ENCODE measurements at regions not wholly inside any gene's neighbourhood (a gene's known extent, or its start where the extent isn't known, plus 50 kb on each side); places are given as distances from the start of the nearest gene placed in this dataset.
"Not testable (repeated sequence)": the region's sequence is repeated elsewhere in the genome, so short reads cannot be mapped to it uniquely, and the experiment has no call there.

DNA sequence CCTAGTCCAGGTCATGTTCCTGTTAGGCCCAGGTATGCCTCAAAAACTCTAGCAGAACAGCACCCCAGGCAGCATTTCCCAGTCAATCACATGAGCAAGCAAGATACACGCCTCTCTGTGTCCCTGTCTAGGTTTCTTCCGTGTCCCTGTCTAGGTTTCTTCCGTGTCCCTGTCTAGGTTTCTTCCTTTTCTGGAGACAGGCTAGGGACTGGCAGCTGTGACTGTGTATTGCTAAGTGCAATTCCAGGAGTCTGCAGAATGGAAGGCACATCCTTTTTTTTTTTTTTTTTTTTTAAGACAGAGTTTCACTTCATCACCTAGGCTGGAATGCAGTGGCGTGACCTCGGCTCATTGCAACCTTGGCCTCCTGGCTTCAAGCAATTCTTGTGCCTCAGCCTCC lies 77.6 kb downstream of the SETD4 start:
- no peak for DNase-seq

DNA sequence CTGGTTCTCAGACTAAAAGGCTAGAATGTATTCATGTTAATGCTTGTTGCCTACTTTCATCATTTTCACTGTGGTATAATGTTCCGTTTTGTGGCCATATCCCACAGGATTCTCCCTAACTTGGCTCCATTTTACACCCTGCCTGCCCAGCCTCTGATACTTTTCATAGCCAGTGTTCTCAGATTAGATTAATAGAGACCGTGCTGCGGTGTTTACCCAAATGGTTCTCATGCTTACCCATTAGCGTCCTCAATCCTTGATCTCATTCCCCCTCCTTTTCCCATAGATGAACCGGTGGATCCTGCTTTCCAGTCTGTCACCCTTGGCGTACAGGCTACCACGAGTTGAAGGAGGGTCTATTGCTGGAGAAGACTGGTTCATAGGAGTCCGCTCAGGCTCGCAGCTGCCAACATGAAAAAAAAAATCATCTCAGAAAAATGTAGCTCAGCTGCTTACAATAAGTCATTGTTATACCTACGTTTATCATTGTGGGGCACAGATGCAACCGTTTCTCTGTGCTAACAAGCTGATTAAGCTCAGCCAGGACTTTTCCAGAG lies 78.7 kb downstream of the SETD4 start:
- DNase-seq = no peak

DNA sequence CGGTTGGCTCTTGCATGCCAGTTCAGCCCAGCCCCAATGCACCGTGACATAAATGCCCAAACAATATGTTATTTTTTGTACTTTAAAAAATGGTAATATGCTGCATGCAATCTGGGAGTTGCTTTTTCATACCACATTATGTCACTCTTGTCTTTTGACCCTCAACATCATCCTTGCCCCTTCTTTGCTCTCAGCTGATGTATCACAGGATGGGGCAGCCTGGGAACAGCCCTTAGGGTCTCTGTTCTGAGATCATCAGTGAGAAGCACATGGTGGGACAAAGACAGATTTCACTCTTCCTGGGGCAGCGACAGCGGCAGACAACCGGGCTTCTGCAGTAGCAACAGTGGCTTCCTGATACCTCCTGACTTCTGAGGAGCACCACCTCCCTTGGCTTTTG lies 79.5 kb downstream of the SETD4 start:
- DNase-seq = no peak

DNA sequence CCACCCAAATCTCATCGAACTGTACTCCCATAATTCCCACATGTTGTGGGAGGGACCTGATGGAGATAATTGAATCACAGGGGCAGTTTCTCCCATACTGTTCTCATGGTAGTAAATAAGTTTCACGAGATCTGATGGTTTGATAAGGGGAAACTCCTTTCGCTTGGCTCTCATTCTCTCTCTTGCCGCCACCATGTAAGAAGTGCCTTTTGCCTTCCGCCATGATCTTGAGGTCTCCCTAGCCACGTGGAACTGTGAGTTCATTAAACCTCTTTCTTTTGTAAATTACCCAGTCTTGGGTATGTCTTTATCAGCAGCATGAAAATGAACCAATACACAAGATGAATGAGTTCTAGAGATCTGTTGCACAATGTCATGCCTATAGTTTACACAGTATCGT lies 82.5 kb downstream of the SETD4 start:
- not testable (repeated sequence) for DNase-seq

DNA sequence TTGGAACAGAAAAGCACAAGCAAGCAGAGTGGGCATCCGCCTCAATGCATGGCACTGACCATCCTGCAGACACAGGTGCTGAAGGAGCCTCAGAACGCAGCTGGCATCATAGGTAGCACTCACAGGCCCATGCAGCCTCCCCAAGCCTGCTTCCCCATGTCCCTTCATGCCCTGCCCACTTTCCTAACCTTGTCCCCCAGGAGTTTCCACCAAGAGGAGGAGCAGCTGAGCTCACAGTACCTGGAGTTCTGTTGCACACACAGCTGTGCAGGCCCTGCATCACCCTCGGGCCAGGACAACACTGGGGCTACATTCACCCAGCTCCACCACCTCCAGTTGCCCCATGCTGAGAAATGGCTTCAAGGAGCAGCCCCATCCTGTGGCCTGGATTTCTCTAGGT lies 83.4 kb downstream of the SETD4 start:
- no peak for DNase-seq

DNA sequence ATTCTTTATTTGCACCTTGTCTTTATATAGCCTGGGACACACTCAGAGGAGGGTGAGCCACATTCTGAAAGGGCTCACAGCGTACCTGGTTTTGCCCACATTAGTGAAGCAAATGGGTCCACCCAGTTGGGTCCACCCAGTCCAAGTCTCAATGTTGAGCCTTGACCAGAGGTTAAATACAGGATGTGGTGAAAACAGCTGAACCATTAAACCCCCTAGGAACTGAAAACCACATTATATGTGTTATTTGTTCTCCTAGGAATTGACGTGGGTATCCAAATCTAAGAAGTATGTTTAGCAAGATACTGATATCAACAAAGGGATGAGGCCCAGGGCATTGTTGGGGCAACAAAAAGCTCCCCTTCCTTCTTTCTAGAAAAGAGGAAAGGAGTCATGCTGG lies 83.8 kb downstream of the SETD4 start:
- no peak for DNase-seq

DNA sequence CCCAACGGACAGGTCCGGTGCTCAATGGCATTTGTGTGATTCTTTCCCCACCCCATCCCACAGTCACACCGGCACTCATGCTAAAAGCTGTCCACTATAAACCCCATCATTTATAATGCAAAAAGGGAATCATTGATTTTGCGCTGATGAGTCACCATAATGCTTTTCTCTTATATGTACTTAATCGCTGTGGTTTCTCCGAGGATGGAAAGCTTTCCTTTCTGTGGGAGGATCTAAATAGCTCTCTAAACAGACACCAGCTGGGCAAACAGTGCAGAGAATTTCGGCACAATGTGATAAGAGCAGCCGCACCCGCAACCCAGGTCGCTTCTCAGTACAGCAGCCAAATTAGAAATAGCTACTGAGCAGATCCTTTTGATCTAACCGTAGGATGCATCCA lies 85.6 kb downstream of the SETD4 start:
- DNase-seq = peak; percentile 88

DNA sequence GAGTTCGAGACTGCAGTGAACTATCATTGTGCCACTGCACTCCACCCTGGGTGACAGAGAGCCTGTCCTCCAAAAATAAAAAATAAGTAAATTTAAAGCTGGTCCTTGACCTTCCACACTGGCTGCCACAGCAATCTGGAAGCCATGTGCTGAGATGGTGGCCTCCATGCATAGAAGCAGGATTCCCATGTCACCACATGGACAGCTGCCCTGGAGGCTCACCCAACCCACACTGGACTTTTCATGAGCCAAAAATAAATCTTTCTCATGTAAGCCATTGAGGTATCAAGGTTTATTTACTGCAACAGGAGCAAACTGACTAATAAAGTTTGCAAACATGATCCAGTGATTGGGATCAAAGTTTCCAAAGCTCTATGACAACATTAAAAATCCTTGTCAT lies 88.5 kb downstream of the SETD4 start:
- no peak for DNase-seq

DNA sequence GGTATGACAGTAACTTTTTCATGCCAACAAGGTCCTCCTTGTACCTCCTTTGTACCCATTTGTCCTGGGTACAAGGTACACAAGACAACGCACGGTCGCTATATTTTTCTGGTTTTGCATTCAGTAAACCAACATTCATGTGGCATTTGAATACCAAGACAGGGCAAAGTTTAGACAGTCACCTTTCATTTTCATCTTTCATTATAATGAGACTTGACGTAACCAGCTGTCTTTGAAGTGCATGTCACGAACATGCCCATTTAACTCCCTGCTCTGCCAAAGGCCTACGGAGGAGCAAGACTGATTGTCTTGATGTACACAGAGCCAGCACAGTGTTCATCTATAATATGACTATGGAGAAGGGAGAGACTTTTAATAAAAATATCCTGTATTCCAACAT lies 91.0 kb downstream of the SETD4 start:
- DNase-seq = no peak

DNA sequence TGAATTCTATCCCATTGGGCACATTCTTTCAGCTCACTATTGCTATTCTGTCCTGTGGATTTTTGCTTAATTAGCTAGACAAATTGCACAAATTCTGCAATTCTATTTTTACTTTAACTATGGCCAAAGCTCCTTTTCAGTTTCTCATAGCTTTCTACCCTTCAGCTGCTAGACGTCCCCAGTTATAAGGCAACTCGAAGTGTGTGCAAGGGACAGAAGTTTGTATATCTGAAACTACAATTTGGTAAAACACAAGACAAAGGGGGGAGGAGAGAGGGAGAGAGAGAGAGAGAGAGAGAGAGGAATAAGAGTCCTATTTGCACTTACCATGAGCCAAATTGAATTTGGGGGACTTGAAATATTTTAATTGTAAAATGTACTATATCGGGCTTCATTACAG lies 91.8 kb downstream of the SETD4 start:
- no peak for DNase-seq

DNA sequence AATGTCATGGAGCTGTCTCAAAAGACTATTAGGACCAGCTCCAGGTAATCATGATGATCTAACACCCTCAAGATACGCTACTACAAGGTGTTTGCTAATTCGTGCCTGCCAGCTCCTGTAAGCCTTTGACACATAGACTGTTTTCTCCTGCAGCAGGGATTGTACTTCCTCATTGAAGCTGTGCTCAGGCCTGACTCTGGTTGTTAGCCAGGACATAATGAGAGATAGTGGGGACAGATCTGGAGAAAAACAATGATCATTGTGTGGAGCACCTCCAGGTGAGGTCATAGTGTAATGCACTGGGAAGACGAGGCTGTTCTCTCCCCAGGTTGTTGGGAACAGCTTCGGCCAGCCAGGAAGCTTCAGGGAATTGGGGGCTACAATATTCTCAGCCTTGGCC lies 94.6 kb downstream of the SETD4 start:
- DNase-seq = no peak

DNA sequence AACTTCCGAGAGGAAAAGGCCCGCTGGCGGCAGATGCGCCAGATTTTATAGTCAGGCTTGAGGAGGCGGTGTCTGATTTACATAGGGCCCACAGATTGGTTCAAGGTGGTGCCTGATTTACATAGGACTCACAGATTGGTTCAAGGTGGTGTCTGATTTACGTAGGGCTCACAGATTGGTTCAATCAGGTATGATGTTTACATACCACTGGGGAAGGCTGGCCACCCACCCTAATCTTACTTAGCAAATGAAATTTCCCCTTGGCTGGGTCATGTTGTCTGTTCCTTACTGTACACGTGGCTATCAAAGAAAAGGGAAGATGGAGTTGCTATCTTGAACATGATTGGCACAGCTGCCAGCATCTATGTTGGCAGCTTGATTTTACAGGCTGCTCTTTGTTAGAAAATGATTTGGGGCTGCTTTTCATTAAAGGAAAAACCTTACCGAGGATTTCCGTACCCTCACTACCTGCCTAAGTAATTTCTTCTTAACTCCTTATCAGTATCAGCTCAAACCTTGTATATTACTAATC lies 96.3 kb downstream of the SETD4 start:
- no peak for DNase-seq

DNA sequence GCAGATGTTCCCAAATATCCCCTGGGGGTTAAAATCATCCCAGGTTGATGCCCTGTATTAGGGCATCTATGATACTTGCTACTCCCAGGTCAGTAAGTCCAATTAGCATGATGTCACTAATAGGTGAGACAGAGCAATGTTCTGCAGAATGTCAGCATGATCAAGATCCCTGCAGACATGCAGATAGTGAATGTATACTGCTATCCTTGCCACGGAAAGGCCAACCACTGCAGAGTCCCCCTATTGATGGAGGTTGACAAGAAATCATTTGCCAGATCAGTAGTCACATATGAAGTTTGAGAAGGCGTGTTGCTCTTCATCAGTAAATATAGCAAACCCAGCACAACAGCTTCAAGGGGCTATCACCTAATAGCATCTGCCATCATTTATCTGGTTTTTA lies 97.4 kb downstream of the SETD4 start:
- DNase-seq = no peak

DNA sequence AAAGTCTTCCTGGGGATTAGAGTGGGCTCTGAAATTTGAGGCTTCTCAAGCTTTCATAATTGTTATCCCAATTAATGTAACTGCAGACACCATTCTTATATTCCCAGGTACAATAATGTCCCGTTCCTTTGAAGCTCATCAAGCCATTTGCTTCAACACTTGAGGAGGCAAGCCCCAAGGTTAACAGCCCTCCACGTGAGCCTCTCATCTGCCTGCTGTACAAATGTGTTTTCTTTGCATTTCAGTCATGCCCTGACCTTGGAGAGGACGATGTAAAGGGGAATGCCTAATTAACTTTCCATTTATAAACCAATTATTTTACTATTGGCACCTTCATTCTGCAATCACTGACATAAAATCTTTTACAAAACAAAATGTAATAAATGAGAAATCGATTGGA lies 106.3 kb downstream of the SETD4 start:
- DNase-seq = no peak

DNA sequence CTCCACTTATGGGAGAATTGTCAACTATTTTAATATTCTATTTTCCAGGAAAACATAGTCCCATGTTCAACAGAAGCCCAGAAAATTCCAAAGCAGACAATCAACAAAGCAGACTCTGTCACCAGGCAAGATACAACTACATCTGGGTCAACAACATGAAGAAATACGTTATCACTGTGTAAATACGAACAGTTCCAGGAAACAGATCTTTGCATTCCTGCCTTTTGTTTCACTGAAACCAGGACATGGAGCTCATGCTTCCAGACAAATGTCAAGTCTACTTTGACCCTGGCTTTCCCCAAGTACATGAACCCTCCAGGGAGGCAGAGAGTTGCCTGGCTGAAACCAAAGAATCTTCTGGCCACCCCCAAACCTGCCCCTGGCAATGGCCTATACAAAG lies 106.7 kb downstream of the SETD4 start:
- no peak for DNase-seq

DNA sequence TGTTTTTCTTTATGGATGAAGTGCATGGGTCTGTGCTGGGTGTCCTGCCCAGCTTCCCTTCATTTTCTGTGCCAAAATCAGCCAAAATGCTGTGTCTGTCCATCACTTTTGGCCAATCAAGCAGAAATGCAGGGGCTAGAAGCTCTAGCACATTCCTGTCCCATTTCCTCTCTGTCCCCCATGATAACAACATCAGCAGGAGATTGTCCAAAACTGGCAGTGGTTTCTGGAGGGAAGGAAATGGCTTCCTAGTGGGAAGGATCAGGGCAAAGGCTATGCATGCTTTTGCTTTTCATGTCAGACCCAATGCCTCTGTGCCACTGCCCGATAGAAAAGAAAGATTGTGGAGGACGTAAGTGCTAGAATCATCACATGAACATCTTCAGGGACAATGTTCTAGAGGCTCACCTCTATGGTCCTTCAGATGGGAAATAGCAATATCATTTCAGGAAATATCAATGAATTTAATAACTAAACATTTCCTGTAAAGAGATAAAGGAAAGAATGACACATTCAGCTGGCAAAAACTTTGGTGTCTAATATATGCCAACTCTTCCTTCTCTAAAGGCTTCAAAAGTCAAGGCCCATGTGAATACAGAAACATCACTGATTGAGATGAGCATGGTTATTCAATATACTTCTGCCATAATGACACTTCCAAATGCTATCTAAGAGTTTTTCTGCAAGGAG lies 107.5 kb downstream of the SETD4 start:
- DNase-seq = no peak

DNA sequence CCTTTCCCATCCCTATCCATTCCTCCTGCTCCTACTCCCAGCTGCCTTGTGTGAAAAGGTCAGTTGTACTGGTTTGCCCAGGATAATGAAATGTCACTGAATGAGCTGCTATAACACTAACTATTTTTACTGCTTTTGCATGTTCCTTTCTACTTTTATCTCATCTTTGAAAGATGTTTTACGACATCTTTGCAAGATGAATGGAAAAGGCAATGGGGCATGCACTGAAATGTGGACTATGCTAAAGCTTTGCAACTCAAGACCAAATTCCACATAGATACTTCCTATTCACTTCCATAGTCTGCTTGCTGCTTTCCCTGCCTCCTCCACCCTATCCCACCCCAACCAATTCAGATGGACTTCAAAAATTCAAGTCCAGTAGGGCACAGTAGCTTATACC lies 111.3 kb downstream of the SETD4 start:
- no peak for DNase-seq

DNA sequence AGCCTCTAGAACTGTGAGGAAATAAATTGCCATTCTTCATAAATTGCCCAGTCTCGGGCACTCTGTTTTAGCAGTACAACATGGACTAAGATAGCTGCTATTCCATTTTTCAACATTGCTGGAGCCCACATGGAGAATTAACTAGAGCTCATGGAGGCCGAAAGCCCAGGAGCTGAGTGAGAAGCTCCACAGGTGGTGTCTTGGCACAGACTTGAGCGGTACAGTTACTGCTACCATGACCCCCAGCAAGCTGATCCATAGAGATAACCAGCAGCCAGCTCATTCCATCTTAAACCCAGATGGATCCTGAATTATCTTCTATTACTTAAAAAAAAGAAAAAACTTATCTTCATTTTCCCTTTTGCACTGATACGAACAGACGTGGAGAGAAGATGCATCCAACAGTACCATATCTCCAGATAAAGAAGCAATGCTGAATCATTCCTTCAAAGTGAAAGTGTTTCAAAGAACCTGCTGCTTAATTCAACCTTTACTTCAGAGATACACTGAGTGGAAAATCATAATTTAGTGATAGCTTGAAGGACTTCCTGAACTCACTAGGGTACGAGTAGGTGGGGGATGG lies 115.1 kb downstream of the SETD4 start:
- no peak for DNase-seq

DNA sequence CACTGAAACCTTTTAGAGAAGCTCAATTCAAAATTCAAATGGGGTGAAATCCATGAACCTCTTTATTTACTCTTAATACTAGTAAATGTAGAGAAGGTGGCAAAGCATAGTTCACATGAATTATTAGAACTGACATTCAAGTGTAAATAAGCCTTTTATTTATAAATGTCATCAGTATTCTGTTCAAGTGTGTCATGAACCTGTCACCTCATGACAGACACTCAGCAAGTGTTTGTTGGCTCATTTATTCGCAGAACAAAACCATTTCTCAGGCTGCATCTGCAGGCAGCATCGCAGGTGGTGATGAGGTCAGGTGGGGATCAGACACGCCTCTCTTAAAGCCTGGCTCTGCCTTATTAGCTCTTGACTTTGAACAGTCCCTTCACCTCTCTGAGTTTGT lies 116.6 kb downstream of the SETD4 start:
- no peak for DNase-seq

DNA sequence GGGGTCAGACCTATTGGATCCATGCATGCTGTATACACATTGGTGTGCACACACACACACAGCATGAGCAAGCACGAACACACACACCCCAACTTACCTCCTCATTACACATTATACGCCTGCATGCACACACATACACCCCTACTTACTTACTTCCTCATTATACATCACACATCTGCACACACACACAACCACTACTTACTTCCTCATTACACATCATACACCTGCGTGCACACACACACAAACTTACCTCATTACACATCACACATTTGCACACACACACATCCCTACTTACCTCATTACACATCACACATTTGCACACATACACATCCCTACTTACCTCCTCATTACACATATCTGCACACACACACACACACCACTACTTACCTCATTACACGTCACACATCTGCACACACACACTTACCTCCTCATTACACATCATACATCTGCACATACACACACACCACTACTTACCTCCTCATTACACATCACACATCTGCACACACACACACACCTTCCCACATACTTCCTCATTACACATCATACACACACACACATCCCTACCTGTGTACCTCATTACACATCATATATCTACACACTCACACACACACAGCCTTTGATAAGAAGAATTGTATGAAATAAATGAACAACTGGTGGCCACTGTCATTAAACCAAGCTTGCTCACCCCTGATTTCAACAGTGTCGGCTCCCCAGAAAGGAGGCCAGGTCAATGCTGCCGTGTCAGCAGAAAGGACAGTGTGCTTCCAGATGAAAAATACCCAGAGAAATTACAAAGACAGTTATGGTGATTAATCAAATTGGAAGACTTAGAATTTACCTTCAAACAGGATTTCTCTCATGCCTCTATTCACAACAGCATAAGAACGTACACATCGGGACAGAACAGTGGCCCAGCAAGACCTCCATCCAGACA lies 117.8 kb downstream of the SETD4 start:
- no peak for DNase-seq

DNA sequence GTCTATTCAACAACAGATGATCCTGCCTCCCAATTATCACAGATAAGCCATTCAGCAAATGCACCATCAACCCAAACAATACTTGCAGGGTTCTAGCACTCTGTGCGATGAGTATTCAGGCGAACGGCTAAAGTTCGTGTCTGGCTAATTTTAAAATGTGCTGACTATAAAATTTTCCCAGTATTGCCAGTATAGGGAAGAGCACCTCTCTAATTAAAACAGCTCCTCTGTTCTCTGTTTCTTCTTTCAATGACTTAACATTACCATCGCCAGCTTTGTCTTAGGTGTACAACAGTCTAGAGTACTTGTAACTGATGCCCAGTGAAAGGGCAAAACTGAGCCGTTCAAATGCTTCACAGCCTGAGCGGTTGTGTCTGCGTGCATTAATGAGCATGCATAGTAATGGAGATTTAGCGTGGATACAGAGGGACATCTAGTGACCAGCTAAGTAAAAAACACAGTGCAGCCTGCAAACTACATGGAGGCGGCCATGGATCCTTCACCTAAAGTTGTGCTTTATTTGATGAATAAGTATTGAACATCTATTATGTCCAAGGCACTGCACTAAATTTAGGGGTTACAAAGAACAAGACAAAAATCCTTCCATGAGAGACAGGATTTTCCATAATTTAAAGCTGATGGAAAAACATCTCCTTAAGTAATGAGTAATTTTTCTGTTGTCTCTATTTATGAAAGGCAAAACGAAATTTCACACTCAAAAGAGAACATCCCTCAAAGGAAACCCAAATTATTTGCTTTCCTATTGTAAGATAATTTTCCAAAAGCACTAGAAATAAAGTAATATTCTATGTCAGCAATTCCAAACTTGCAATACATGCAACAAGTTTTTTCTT lies 120.0 kb downstream of the SETD4 start:
- DNase-seq = peak; percentile 70

DNA sequence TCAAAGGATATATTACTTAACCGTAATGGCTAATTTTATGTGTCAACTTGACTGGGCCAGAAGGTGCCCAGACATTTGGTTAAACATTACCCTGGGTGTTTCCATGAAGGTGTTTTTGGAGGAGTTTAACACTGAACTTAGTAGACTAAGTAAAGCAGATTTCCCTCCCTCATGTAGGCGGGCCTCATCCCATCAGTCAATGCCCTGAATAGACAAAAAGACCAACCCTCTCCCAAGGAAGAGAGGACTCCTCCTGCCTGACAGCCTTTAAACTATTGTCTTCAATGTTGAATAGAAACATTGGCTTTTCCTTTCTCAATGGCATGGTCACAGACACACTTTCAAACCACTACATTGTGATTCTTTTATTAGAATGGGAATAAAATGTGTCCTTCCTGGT lies 121.9 kb downstream of the SETD4 start:
- no peak for DNase-seq

DNA sequence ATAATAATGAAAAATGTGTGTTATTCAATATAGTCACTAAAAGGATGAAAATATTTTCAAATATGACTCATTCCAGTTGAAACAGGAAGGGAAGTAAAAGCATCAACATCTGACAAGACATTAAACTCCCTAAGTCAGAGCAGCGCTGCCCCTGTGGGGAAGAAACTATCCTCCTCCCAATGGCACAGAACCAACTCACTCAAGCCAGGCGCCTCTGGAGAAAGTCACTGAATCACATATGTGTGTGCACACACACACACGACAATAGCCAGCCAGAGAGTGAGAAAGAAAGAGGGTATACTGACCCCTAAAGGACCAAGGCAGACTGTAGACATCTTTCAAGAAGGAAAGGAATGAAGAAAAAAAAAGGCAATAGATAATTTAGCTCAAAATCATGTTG lies 126.9 kb downstream of the SETD4 start:
- no peak for DNase-seq

All from COR-L47 (cell line).